HFFc6 (cell line): ENCODE measurements at regions not wholly inside any gene's neighbourhood (a gene's known extent, or its start where the extent isn't known, plus 50 kb on each side); places are given as distances from the start of the nearest gene placed in this dataset.

Experiments used
- DNase-seq: peaks from one replicate; pipeline ENCODE4 v3.0.0-alpha.2; 2018
- H3K27ac Mint-ChIP-seq: 2 replicates; pipeline ENCODE4 v1.8.0; 2020; ENCODE audit warnings: mild to moderate bottlenecking, mixed read lengths
- H3K27me3 Mint-ChIP-seq: 2 replicates; pipeline ENCODE4 v1.8.0; 2021; ENCODE audit warnings: mild to moderate bottlenecking, moderate library complexity, mixed read lengths; ENCODE audit not compliant: insufficient read depth
- H3K36me3 Mint-ChIP-seq: 2 replicates; pipeline ENCODE4 v1.8.0; 2021; ENCODE audit warnings: low read depth, mixed read lengths
- H3K4me1 Mint-ChIP-seq: 2 replicates; pipeline ENCODE4 v1.8.0; 2020; ENCODE audit warnings: low read depth, mixed read lengths
- H3K4me3 Mint-ChIP-seq: 2 replicates; pipeline ENCODE4 v1.8.0; 2020; ENCODE audit warnings: mild to moderate bottlenecking, moderate library complexity, mixed read lengths
- H3K9me3 Mint-ChIP-seq: 2 replicates; pipeline ENCODE4 v1.8.0; 2020; ENCODE audit warnings: mild to moderate bottlenecking, mixed read lengths
- TF ChIP-seq, protein P1 (sequence below): fragments of 200-600 bp; sonication (generic); IDR thresholded peaks from 2 replicates; pipeline ENCODE4 v1.5.0; 2021; ENCODE audit warnings: antibody characterized with exemption, mild to moderate bottlenecking

DNA sequence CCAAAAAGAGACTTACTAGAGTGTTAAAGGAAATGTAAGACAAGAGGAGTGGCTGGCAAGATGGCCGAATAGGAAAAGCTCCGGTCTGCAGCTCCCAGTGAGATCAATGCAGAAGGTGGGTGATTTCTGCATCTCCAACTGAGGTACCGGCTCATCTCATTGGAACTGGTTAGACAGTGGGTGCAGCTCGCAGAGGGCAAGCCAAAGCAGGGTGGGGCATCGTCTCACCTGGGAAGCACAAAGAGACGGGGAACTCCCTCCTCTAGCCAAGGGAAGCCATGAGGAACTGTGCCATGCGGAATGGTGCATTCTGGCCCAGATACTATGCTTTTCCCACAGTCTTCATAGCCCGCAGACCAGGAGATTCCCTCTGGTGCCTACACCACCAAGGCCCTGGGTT lies 308.7 kb downstream of the AGTPBP1 start:
- no peak for DNase-seq
- Mint-ChIP-seq H3K9me3 (peaks cover 55% of the 10 kb centered on the region), H3K36me3 (no peaks in the 10 kb centered on the region), H3K27me3 (no peaks in the 10 kb centered on the region; the same call in 1 of the 2 replicates), H3K4me1 (no peaks in the 10 kb centered on the region), H3K27ac (no peak overlapping the region), H3K4me3 (no peak overlapping the region)
- TF ChIP-seq, protein P1, sequence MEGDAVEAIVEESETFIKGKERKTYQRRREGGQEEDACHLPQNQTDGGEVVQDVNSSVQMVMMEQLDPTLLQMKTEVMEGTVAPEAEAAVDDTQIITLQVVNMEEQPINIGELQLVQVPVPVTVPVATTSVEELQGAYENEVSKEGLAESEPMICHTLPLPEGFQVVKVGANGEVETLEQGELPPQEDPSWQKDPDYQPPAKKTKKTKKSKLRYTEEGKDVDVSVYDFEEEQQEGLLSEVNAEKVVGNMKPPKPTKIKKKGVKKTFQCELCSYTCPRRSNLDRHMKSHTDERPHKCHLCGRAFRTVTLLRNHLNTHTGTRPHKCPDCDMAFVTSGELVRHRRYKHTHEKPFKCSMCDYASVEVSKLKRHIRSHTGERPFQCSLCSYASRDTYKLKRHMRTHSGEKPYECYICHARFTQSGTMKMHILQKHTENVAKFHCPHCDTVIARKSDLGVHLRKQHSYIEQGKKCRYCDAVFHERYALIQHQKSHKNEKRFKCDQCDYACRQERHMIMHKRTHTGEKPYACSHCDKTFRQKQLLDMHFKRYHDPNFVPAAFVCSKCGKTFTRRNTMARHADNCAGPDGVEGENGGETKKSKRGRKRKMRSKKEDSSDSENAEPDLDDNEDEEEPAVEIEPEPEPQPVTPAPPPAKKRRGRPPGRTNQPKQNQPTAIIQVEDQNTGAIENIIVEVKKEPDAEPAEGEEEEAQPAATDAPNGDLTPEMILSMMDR = no peak

DNA sequence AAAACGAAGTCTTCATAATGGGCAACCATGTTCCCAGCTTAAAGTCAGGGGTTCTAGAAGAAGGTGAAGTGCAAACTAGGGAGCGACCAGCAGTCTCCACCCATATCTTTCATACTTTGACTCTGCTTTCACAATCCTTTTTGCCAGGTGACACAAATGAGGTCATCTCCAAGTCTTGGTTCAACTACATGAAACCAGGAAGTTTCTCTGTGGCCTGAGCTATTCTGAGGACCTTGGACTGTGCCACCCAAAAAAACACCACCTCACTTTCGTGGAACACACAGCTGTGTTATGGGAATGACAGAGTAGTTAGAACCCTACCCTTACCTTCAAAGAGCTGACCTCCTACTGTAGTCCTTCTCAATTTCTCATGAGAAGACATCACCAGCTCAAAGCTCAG lies 309.2 kb downstream of the AGTPBP1 start:
- DNase-seq = no peak
- peaks cover 55% of the 10 kb centered on the region for H3K9me3 Mint-ChIP-seq
- H3K27ac Mint-ChIP-seq = no peak overlapping the region
- no peaks in the 10 kb centered on the region for H3K4me1 Mint-ChIP-seq
- no peaks in the 10 kb centered on the region for H3K36me3 Mint-ChIP-seq
- TF ChIP-seq, protein P1 = no peak
- peaks cover 3% of the 10 kb centered on the region; the same call in 1 of the 2 replicates for H3K27me3 Mint-ChIP-seq
- no peak overlapping the region for H3K4me3 Mint-ChIP-seq

- Mint-ChIP-seq H3K4me3 (no peak overlapping the region), H3K9me3 (peaks cover 50% of the 10 kb centered on the region), H3K36me3 (no peaks in the 10 kb centered on the region), H3K27ac (no peak overlapping the region), H3K27me3 (peaks cover 3% of the 10 kb centered on the region; the same call in 1 of the 2 replicates), H3K4me1 (no peaks in the 10 kb centered on the region)
- DNase-seq = peak; percentile 25
- TF ChIP-seq, protein P1 = no peak
Measured at GRCh38 chr9:85431339-85432102, 310.2 kb downstream of the AGTPBP1 start.

DNA sequence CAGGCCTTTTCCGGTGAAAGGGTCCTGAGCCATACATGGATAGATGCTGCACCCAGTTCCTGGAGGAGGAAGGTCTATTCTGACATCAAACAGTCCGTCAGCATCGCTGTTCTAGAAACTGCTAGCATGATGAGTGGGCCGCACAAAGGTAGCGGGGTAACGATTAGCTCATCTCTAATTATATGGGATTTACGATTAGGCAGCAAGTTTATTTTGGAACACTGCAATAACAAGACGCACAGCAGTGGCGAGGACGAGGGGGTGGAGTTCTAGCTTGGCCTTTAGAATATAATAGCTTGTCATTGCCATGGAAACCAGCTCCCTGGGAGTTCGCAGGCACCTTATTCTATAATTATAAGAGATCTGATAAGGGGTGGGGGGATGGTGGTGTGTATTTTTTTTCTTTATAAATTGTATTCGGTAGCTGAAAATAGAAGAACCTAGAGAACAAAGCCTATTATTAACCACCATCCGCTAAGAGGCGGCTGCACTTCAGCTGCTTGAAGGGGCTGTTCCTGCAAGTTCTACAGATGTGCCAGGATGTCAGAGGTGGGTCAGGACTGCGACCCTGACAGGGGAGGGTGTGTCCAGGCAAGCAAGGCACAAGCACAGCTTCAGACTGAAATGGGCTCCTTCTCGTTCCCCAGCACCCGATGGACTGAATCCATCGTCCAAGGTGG lies 311.0 kb downstream of the AGTPBP1 start:
- Mint-ChIP-seq H3K36me3 (no peaks in the 10 kb centered on the region), H3K4me3 (no peak overlapping the region), H3K27ac (no peak overlapping the region), H3K27me3 (peaks cover 8% of the 10 kb centered on the region), H3K4me1 (no peaks in the 10 kb centered on the region), H3K9me3 (peaks cover 43% of the 10 kb centered on the region)
- DNase-seq = no peak
- TF ChIP-seq, protein P1 = no peak

GRCh38 chr9:85428230-85428629 lies 313.5 kb downstream of the AGTPBP1 start:
- Mint-ChIP-seq H3K27me3 (peaks cover 8% of the 10 kb centered on the region), H3K27ac (no peak overlapping the region), H3K4me1 (peaks cover 5% of the 10 kb centered on the region), H3K4me3 (no peak overlapping the region), H3K36me3 (no peaks in the 10 kb centered on the region), H3K9me3 (peaks cover 31% of the 10 kb centered on the region)
- TF ChIP-seq, protein P1 = no peak
- DNase-seq = no peak
